GM23338 (cell line): ENCODE measurements at regions not wholly inside any gene's neighbourhood (a gene's known extent, or its start where the extent isn't known, plus 50 kb on each side); places are given as distances from the start of the nearest gene placed in this dataset.
A peak's percentile ranks its signal among the peaks of the same experiment; 100 is the strongest.

Experiments
- ATAC-seq: fragments of 200-7000 bp; cut with Tn5 transposase; 3 replicates; pipeline ENCODE4 v1.9.1; 2020
- DNase-seq: peaks from one replicate; pipeline ENCODE4 v3.0.0-alpha.2; 2015; ENCODE audit warnings: low spot score
- H2AFZ ChIP-seq: fragments of 200-600 bp; sonication (generic); 2 replicates; pipeline ENCODE4 v1.8.0; 2016; ENCODE audit warnings: antibody characterized with exemption, mild to moderate bottlenecking, moderate library complexity
- H3F3A ChIP-seq: fragments of 200-600 bp; sonication (generic); replicated peaks from 2 replicates; pipeline ENCODE4 v1.8.0; 2017; ENCODE audit warnings: antibody characterized with exemption, mixed run types, low read depth
- H3K27ac ChIP-seq: fragments of 200-600 bp; sonication (generic); 2 replicates; pipeline ENCODE4 v1.6.1; 2016; ENCODE audit warnings: low read depth
- H3K27me3 ChIP-seq: fragments of 200-600 bp; sonication (generic); 2 replicates; pipeline ENCODE4 v1.8.0; 2016; ENCODE audit warnings: mild to moderate bottlenecking, mixed run types, moderate library complexity; ENCODE audit not compliant: insufficient read depth
- H3K36me3 ChIP-seq: fragments of 200-600 bp; sonication (generic); 2 replicates; pipeline ENCODE4 v1.8.0; 2016; ENCODE audit warnings: mild to moderate bottlenecking; ENCODE audit not compliant: insufficient read depth
- H3K4me1 ChIP-seq: fragments of 200-600 bp; sonication (generic); 2 replicates; pipeline ENCODE4 v1.8.0; 2016; ENCODE audit warnings: mild to moderate bottlenecking, moderate library complexity; ENCODE audit not compliant: insufficient read depth
- H3K4me2 ChIP-seq: fragments of 200-600 bp; sonication (generic); 2 replicates; pipeline ENCODE4 v1.7.1; 2017; ENCODE audit warnings: mixed run types
- H3K4me3 ChIP-seq: fragments of 200-600 bp; sonication (generic); 2 replicates; pipeline ENCODE4 v1.6.1; 2016; ENCODE audit warnings: mixed run types
- H3K79me2 ChIP-seq: fragments of 200-600 bp; sonication (generic); replicated peaks from 2 replicates; pipeline ENCODE4 v1.8.0; 2017; ENCODE audit warnings: mild to moderate bottlenecking; ENCODE audit not compliant: insufficient read depth
- H3K9me2 ChIP-seq: fragments of 200-600 bp; sonication (generic); 2 replicates; pipeline ENCODE4 v1.8.0; 2017; ENCODE audit not compliant: insufficient read depth
- H4K20me1 ChIP-seq: fragments of 200-600 bp; sonication (generic); replicated peaks from 2 replicates; pipeline ENCODE4 v1.8.0; 2017; ENCODE audit warnings: mild to moderate bottlenecking; ENCODE audit not compliant: insufficient read depth
- H3K27ac Mint-ChIP-seq: 2 replicates; pipeline ENCODE4 v1.8.0; 2020; ENCODE audit warnings: inconsistent platforms, mild to moderate bottlenecking, moderate library complexity, mixed read lengths
- H3K27me3 Mint-ChIP-seq: 3 replicates; pipeline ENCODE4 v1.8.0; 2022; ENCODE audit warnings: low read depth, mild to moderate bottlenecking, moderate library complexity, mixed read lengths, inconsistent platforms; ENCODE audit not compliant: insufficient read depth, poor library complexity
- H3K36me3 Mint-ChIP-seq: 3 replicates; pipeline ENCODE4 v1.8.0; 2021; ENCODE audit warnings: low read depth, mild to moderate bottlenecking, inconsistent platforms, moderate library complexity, mixed read lengths
- H3K4me1 Mint-ChIP-seq: 3 replicates; pipeline ENCODE4 v1.8.0; 2020; ENCODE audit warnings: mild to moderate bottlenecking, inconsistent platforms, mixed read lengths
- H3K4me3 Mint-ChIP-seq: 3 replicates; pipeline ENCODE4 v1.8.0; 2021; ENCODE audit warnings: moderate library complexity, mild to moderate bottlenecking, inconsistent platforms, mixed read lengths
- H3K9me3 Mint-ChIP-seq: 3 replicates; pipeline ENCODE4 v1.8.0; 2020; ENCODE audit warnings: moderate library complexity, mild to moderate bottlenecking, inconsistent platforms, mixed read lengths
- CREB1 ChIP-seq: fragments of 250-450 bp; sonication (Bioruptor Pico); IDR thresholded peaks from 2 replicates; pipeline ENCODE4 v1.5.0; 2020; ENCODE audit warnings: low read depth, mild to moderate bottlenecking, moderate library complexity
- CTCF ChIP-seq, 2 experiments: fragments of 200-600 bp in 1 of 2; sonication (generic) in 1 of 2; conservative IDR thresholded peaks; 2 replicates each; pipeline versions ENCODE4 v1.5.1 to v1.6.1; 2016 to 2017; ENCODE audit warnings: antibody characterized with exemption in 2 of 2, low read depth in 2 of 2, mild to moderate bottlenecking in 2 of 2, moderate library complexity in 1 of 2
- ETS1 ChIP-seq: IDR thresholded peaks from 2 replicates; pipeline ENCODE4 v1.6.1; 2016; ENCODE audit warnings: antibody characterized with exemption
- EZH2 ChIP-seq: fragments of 200-600 bp; sonication (generic); IDR thresholded peaks from one replicate; pipeline ENCODE4 v1.8.0; 2017; ENCODE audit warnings: antibody characterized with exemption, mild to moderate bottlenecking, low read depth; ENCODE audit not compliant: unreplicated experiment
- EZH2phosphoT487 ChIP-seq: fragments of 200-600 bp; sonication (generic); IDR thresholded peaks from one replicate; pipeline ENCODE4 v1.8.1; 2018; ENCODE audit warnings: antibody characterized with exemption; ENCODE audit not compliant: unreplicated experiment
- JUNB ChIP-seq: IDR thresholded peaks from one replicate; pipeline ENCODE4 v1.6.1; 2016; ENCODE audit warnings: antibody characterized with exemption; ENCODE audit not compliant: unreplicated experiment
- NANOG ChIP-seq: IDR thresholded peaks from 2 replicates; pipeline ENCODE4 v1.6.1; 2016; ENCODE audit warnings: antibody characterized with exemption, borderline replicate concordance
- POLR2AphosphoS5 ChIP-seq: IDR thresholded peaks from 2 replicates; pipeline ENCODE4 v1.6.1; 2016; ENCODE audit warnings: antibody characterized with exemption, low read depth
- STAT1 ChIP-seq: IDR thresholded peaks from one replicate; pipeline ENCODE4 v1.6.1; 2016; ENCODE audit warnings: antibody characterized with exemption; ENCODE audit not compliant: unreplicated experiment
- ZNF114 ChIP-seq: fragments of 250-450 bp; sonication (Bioruptor Pico); IDR thresholded peaks from 2 replicates; pipeline ENCODE4 v1.5.0; 2020; ENCODE audit warnings: mild to moderate bottlenecking, moderate library complexity
- ZNF331 ChIP-seq: fragments of 250-450 bp; sonication (Bioruptor Pico); IDR thresholded peaks from 2 replicates; pipeline ENCODE4 v1.5.0; 2020; ENCODE audit warnings: low read depth, mild to moderate bottlenecking, moderate library complexity
- TF ChIP-seq, protein P1 (sequence below): fragments of 250-450 bp; sonication (Bioruptor Pico); IDR thresholded peaks from 2 replicates; pipeline ENCODE4 v1.5.0; 2020; ENCODE audit warnings: mild to moderate bottlenecking, moderate library complexity
- TF ChIP-seq, protein P2 (sequence below): IDR thresholded peaks from one replicate; pipeline ENCODE4 v1.6.1; 2018; ENCODE audit warnings: antibody characterized with exemption; ENCODE audit not compliant: unreplicated experiment

- DNase-seq (peak; percentile 7), ATAC-seq (peak; percentile 56; the same call in 2 of the 3 replicates)
- Mint-ChIP-seq H3K27me3 (no peaks in the 10 kb centered on the region), H3K4me1 (peaks cover 2% of the 10 kb centered on the region), H3K36me3 (peaks cover 5% of the 10 kb centered on the region; the same call in 1 of the 3 replicates), H3K4me3 (no peak overlapping the region), H3K27ac (no peak overlapping the region), H3K9me3 (peaks cover 3% of the 10 kb centered on the region; the same call in 2 of the 3 replicates)
- H3K9me2 ChIP-seq: no peaks in the 10 kb centered on the region; the same call in 1 of the 2 replicates
- no peaks in the 10 kb centered on the region for H4K20me1 ChIP-seq
- no peaks in the 10 kb centered on the region for H3K4me1 ChIP-seq
- H3K27me3 ChIP-seq: no peaks in the 10 kb centered on the region
- no peak overlapping the region for H3K27ac ChIP-seq
- H2AFZ ChIP-seq: no peak overlapping the region
- H3K4me3 ChIP-seq: no peak overlapping the region
- H3K4me2 ChIP-seq: no peak overlapping the region
- no peaks in the 10 kb centered on the region for H3K79me2 ChIP-seq
- H3F3A ChIP-seq: no peaks in the 10 kb centered on the region
- H3K36me3 ChIP-seq: no peaks in the 10 kb centered on the region
- TF ChIP-seq, protein P1, sequence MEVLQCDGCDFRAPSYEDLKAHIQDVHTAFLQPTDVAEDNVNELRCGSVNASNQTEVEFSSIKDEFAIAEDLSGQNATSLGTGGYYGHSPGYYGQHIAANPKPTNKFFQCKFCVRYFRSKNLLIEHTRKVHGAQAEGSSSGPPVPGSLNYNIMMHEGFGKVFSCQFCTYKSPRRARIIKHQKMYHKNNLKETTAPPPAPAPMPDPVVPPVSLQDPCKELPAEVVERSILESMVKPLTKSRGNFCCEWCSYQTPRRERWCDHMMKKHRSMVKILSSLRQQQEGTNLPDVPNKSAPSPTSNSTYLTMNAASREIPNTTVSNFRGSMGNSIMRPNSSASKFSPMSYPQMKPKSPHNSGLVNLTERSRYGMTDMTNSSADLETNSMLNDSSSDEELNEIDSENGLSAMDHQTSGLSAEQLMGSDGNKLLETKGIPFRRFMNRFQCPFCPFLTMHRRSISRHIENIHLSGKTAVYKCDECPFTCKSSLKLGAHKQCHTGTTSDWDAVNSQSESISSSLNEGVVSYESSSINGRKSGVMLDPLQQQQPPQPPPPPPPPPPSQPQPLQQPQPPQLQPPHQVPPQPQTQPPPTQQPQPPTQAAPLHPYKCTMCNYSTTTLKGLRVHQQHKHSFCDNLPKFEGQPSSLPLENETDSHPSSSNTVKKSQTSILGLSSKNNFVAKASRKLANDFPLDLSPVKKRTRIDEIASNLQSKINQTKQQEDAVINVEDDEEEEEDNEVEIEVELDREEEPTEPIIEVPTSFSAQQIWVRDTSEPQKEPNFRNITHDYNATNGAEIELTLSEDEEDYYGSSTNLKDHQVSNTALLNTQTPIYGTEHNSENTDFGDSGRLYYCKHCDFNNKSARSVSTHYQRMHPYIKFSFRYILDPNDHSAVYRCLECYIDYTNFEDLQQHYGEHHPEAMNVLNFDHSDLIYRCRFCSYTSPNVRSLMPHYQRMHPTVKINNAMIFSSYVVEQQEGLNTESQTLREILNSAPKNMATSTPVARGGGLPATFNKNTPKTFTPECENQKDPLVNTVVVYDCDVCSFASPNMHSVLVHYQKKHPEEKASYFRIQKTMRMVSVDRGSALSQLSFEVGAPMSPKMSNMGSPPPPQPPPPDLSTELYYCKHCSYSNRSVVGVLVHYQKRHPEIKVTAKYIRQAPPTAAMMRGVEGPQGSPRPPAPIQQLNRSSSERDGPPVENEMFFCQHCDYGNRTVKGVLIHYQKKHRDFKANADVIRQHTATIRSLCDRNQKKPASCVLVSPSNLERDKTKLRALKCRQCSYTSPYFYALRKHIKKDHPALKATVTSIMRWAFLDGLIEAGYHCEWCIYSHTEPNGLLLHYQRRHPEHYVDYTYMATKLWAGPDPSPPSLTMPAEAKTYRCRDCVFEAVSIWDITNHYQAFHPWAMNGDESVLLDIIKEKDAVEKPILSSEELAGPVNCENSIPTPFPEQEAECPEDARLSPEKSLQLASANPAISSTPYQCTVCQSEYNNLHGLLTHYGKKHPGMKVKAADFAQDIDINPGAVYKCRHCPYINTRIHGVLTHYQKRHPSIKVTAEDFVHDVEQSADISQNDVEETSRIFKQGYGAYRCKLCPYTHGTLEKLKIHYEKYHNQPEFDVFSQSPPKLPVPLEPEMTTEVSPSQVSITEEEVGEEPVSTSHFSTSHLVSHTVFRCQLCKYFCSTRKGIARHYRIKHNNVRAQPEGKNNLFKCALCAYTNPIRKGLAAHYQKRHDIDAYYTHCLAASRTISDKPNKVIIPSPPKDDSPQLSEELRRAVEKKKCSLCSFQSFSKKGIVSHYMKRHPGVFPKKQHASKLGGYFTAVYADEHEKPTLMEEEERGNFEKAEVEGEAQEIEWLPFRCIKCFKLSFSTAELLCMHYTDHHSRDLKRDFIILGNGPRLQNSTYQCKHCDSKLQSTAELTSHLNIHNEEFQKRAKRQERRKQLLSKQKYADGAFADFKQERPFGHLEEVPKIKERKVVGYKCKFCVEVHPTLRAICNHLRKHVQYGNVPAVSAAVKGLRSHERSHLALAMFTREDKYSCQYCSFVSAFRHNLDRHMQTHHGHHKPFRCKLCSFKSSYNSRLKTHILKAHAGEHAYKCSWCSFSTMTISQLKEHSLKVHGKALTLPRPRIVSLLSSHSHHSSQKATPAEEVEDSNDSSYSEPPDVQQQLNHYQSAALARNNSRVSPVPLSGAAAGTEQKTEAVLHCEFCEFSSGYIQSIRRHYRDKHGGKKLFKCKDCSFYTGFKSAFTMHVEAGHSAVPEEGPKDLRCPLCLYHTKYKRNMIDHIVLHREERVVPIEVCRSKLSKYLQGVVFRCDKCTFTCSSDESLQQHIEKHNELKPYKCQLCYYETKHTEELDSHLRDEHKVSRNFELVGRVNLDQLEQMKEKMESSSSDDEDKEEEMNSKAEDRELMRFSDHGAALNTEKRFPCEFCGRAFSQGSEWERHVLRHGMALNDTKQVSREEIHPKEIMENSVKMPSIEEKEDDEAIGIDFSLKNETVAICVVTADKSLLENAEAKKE (CRISPR knock-in tag): no peak
- no peak for TF ChIP-seq JUNB
- no peak for TF ChIP-seq STAT1
- no peak for TF ChIP-seq CREB1 (CRISPR knock-in tag)
- no peak for TF ChIP-seq ZNF114
- TF ChIP-seq CTCF (conservative IDR thresholded peaks at IDR 0.05; ENCODE audit: low read depth in 2 of 2): no peak
- TF ChIP-seq, protein P2, sequence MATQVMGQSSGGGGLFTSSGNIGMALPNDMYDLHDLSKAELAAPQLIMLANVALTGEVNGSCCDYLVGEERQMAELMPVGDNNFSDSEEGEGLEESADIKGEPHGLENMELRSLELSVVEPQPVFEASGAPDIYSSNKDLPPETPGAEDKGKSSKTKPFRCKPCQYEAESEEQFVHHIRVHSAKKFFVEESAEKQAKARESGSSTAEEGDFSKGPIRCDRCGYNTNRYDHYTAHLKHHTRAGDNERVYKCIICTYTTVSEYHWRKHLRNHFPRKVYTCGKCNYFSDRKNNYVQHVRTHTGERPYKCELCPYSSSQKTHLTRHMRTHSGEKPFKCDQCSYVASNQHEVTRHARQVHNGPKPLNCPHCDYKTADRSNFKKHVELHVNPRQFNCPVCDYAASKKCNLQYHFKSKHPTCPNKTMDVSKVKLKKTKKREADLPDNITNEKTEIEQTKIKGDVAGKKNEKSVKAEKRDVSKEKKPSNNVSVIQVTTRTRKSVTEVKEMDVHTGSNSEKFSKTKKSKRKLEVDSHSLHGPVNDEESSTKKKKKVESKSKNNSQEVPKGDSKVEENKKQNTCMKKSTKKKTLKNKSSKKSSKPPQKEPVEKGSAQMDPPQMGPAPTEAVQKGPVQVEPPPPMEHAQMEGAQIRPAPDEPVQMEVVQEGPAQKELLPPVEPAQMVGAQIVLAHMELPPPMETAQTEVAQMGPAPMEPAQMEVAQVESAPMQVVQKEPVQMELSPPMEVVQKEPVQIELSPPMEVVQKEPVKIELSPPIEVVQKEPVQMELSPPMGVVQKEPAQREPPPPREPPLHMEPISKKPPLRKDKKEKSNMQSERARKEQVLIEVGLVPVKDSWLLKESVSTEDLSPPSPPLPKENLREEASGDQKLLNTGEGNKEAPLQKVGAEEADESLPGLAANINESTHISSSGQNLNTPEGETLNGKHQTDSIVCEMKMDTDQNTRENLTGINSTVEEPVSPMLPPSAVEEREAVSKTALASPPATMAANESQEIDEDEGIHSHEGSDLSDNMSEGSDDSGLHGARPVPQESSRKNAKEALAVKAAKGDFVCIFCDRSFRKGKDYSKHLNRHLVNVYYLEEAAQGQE: no peak
- TF ChIP-seq EZH2: no peak
- TF ChIP-seq NANOG: no peak
- no peak for TF ChIP-seq EZH2phosphoT487
- no peak for TF ChIP-seq POLR2AphosphoS5
- no peak for TF ChIP-seq ZNF331
- no peak for TF ChIP-seq ETS1
These were observed 802.3 kb upstream of the PRR20A start for GRCh38 chr13:56338421-56338820.
